SU-DHL-6 (cell line): ENCODE measurements at regions not wholly inside any gene's neighbourhood (a gene's known extent, or its start where the extent isn't known, plus 50 kb on each side); places are given as distances from the start of the nearest gene placed in this dataset.

ENCODE experiments used
- H2AFZ ChIP-seq: fragments of 200-600 bp; sonication (generic); 2 replicates; pipeline ENCODE4 v1.6.1; 2014; ENCODE audit warnings: low read depth, mild to moderate bottlenecking, moderate library complexity, mixed read lengths, antibody characterized with exemption, low read length; ENCODE audit not compliant: severe bottlenecking
- H3F3A ChIP-seq: fragments of 200-600 bp; shearing (Covaris generic); 2 replicates; pipeline ENCODE4 v1.6.0; 2016; ENCODE audit warnings: antibody characterized with exemption, mild to moderate bottlenecking; ENCODE audit not compliant: insufficient read depth
- H3K27ac ChIP-seq: fragments of 200-600 bp; sonication (generic); 2 replicates; pipeline ENCODE4 v1.5.1; 2016; ENCODE audit warnings: low read depth, mild to moderate bottlenecking, low read length, moderate library complexity, mixed read lengths
- H3K27me3 ChIP-seq: fragments of 200-600 bp; sonication (generic), shearing (Covaris generic); 2 replicates; pipeline ENCODE4 v1.6.0; 2014; ENCODE audit warnings: mild to moderate bottlenecking, low read length
- H3K36me3 ChIP-seq: fragments of 200-600 bp; sonication (generic); 2 replicates; pipeline ENCODE4 v1.6.1; 2014; ENCODE audit warnings: mild to moderate bottlenecking, low read length, mixed read lengths
- H3K4me2 ChIP-seq: fragments of 300-600, 200-600 bp; shearing (Covaris generic), sonication (generic); 2 replicates; pipeline ENCODE4 v1.6.0; 2014; ENCODE audit warnings: low read length, low read depth, mild to moderate bottlenecking; ENCODE audit not compliant: poor library complexity, severe bottlenecking
- H3K4me3 ChIP-seq: fragments of 200-600 bp; sonication (generic); 2 replicates; pipeline ENCODE4 v1.5.1; 2014; ENCODE audit warnings: antibody characterized with exemption, low read length, mild to moderate bottlenecking, mixed read lengths; ENCODE audit not compliant: insufficient read depth, poor library complexity, severe bottlenecking
- H3K79me2 ChIP-seq: fragments of 200-600 bp; sonication (generic); 2 replicates; pipeline ENCODE4 v1.6.1; 2014; ENCODE audit warnings: mild to moderate bottlenecking, low read length, moderate library complexity; ENCODE audit not compliant: insufficient read depth
- H3K9ac ChIP-seq: fragments of 200-600 bp; sonication (generic); 2 replicates; pipeline ENCODE4 v1.7.0; 2014; ENCODE audit warnings: mild to moderate bottlenecking, low read length
- H3K9me2 ChIP-seq: fragments of 200-600 bp; sonication (generic); replicated peaks from 2 replicates; pipeline ENCODE4 v1.6.1; 2014; ENCODE audit warnings: low read length; ENCODE audit not compliant: insufficient read depth
- H3K9me3 ChIP-seq: fragments of 200-600 bp; sonication (generic); 2 replicates; pipeline ENCODE4 v1.6.1; 2014; ENCODE audit warnings: low read length, mixed read lengths; ENCODE audit not compliant: insufficient read depth
- H4K20me1 ChIP-seq: fragments of 200-600 bp; sonication (generic); 2 replicates; pipeline ENCODE4 v1.6.1; 2014; ENCODE audit warnings: low read depth, mild to moderate bottlenecking, antibody characterized with exemption, low read length, moderate library complexity, mixed read lengths
- EZH2phosphoT487 ChIP-seq: fragments of 200-600 bp; sonication (generic), shearing (Covaris generic); conservative IDR thresholded peaks from 2 replicates; pipeline ENCODE4 v1.6.1; 2018; ENCODE audit warnings: mild to moderate bottlenecking, antibody characterized with exemption, low read length, moderate library complexity, mixed read lengths
- TF ChIP-seq, protein P1 (sequence below): fragments of 200-600 bp; sonication (generic); IDR thresholded peaks from one replicate; pipeline ENCODE4 v1.5.1; 2017; ENCODE audit warnings: antibody characterized with exemption, mild to moderate bottlenecking, low read length, moderate library complexity; ENCODE audit not compliant: insufficient read depth, poor library complexity, severe bottlenecking

DNA sequence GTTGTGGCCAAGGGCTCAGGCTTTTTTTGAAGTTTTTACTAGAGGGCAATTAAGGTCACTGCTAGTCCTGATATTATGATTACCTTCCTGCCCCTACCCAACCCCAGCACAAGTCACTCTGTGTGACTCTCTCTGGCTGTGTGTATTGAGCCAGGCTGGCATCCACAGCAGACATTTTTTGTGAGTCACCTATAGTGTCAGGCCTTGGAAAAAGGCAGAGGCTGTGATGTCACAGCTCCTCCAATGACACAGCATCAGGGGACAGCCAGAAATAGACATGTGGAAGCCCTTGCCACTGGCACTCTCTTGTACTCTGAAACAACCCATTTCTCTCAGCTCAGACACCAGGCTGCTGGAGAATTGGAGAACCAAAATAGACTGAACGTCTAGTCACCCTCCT, 145.4 kb downstream of the NMUR2 start:
- Histone ChIP-seq H3K9ac (no peak overlapping the region), H3K4me2 (no peak overlapping the region), H3K79me2 (no peaks in the 10 kb centered on the region), H2AFZ (no peak overlapping the region), H3K9me3 (no peaks in the 10 kb centered on the region), H3K36me3 (no peaks in the 10 kb centered on the region), H3K9me2 (no peaks in the 10 kb centered on the region), H4K20me1 (no peaks in the 10 kb centered on the region), H3K4me3 (no peak overlapping the region), H3K27me3 (0 out of 2 replicates have a peak, but pooled peaks cover 6% of the 10 kb centered on the region), H3K27ac (no peak overlapping the region), H3F3A (no peaks in the 10 kb centered on the region)
- TF ChIP-seq, protein P1, sequence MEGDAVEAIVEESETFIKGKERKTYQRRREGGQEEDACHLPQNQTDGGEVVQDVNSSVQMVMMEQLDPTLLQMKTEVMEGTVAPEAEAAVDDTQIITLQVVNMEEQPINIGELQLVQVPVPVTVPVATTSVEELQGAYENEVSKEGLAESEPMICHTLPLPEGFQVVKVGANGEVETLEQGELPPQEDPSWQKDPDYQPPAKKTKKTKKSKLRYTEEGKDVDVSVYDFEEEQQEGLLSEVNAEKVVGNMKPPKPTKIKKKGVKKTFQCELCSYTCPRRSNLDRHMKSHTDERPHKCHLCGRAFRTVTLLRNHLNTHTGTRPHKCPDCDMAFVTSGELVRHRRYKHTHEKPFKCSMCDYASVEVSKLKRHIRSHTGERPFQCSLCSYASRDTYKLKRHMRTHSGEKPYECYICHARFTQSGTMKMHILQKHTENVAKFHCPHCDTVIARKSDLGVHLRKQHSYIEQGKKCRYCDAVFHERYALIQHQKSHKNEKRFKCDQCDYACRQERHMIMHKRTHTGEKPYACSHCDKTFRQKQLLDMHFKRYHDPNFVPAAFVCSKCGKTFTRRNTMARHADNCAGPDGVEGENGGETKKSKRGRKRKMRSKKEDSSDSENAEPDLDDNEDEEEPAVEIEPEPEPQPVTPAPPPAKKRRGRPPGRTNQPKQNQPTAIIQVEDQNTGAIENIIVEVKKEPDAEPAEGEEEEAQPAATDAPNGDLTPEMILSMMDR: no peak
- TF ChIP-seq EZH2phosphoT487: no peak

DNA sequence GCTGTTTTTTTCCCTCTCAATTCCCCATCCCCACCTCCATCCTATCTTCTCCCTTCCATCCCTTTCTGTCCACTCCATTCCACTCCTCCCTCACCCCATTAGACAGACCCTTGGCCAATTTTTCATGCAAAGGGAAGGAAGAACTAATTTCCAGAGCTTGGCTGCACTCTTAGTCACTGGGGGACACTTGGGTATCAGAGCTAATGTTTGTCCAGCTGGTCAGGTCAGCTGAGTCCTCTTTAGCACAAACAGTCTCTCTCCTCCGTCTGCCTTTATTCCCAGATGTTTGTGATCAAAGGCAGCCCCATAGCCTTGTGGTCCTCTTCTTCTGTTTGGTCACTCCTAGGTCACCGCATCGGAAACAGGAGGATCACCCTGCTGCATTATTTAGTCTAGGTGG, 148.5 kb downstream of the NMUR2 start:
- Histone ChIP-seq H3K9me2 (no peaks in the 10 kb centered on the region), H3K4me3 (no peak overlapping the region), H3K27me3 (0 out of 2 replicates have a peak, but pooled peaks cover 3% of the 10 kb centered on the region), H2AFZ (no peak overlapping the region), H3K27ac (no peak overlapping the region), H3F3A (no peaks in the 10 kb centered on the region), H3K9ac (no peak overlapping the region), H4K20me1 (no peaks in the 10 kb centered on the region), H3K36me3 (0 out of 2 replicates have a peak, but pooled peaks cover 2% of the 10 kb centered on the region), H3K9me3 (no peaks in the 10 kb centered on the region), H3K4me2 (no peak overlapping the region), H3K79me2 (no peaks in the 10 kb centered on the region)
- TF ChIP-seq EZH2phosphoT487: no peak
- TF ChIP-seq, protein P1: no peak

DNA sequence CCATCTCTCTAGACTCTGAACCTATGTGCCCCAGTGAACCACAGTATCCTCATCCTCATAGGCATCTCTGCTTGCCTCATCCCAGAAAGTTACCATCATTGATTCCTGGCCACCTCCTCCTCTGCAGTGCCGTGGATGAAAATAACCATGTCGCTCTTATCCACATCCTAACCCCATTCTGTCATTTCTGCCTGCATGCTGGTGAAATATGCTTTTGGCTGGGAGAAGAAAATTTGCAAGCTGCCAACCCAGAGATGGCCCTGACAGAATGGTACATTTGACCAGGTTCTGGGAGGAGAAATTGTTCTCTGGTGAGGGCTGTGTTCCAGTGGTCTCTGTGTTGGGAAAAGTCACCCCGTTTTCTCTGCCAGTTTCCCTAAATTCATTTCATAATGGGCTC, 149.7 kb downstream of the NMUR2 start:
- TF ChIP-seq, protein P1: no peak
- no peak for TF ChIP-seq EZH2phosphoT487
- H3K27ac ChIP-seq: no peak overlapping the region
- 0 out of 2 replicates have a peak, but pooled peaks cover 2% of the 10 kb centered on the region for H3K36me3 ChIP-seq
- H3K4me2 ChIP-seq: no peak overlapping the region
- no peaks in the 10 kb centered on the region for H3F3A ChIP-seq
- no peak overlapping the region for H3K9ac ChIP-seq
- H3K9me2 ChIP-seq: no peaks in the 10 kb centered on the region
- H4K20me1 ChIP-seq: no peaks in the 10 kb centered on the region
- no peaks in the 10 kb centered on the region for H3K9me3 ChIP-seq
- no peaks in the 10 kb centered on the region for H3K27me3 ChIP-seq
- no peaks in the 10 kb centered on the region for H3K79me2 ChIP-seq
- H2AFZ ChIP-seq: no peak overlapping the region
- no peak overlapping the region for H3K4me3 ChIP-seq
